ENCODE measurements at regions not wholly inside any gene's neighbourhood (a gene's known extent, or its start where the extent isn't known, plus 50 kb on each side); places are given as distances from the start of the nearest gene placed in this dataset.
"Not testable (repeated sequence)": the region's sequence is repeated elsewhere in the genome, so short reads cannot be mapped to it uniquely, and the experiment has no call there.

DNA sequence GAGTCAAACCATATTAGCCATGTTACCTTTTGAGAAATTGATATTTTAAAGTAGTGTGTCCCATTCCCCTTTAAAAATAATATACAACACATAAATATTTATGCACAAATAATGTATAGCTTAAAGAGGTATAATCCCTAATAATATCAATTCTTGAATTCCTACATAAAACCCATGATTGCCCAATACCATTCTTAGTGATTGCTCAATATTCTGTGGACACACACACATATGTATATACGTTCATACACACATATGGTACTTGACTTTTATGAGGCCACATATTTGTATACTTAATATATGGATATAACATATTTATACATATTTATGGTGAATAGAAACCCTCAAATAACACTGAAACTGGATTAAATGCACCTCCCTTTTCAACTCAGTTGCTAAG lies 367.4 kb downstream of the ZBBX start:
- no peak overlapping the region for H3K4me3 Mint-ChIP-seq (ENCODE audit: unreplicated experiment)
- H3K27me3 Mint-ChIP-seq (ENCODE audit: unreplicated experiment) = no peaks in the 10 kb centered on the region
- H3K9me3 Mint-ChIP-seq (ENCODE audit: unreplicated experiment) = no peaks in the 10 kb centered on the region
- no peaks in the 10 kb centered on the region for H3K36me3 Mint-ChIP-seq (ENCODE audit: low read depth, unreplicated experiment)
- no peak for TF ChIP-seq CTCF (IDR thresholded peaks at IDR 0.05; ENCODE audit: unreplicated experiment)
- H3K4me1 Mint-ChIP-seq (ENCODE audit: unreplicated experiment) = no peaks in the 10 kb centered on the region
- DNase-seq (ENCODE audit: low spot score) = no peak
- no peak overlapping the region for H3K27ac Mint-ChIP-seq (ENCODE audit: unreplicated experiment)

DNA sequence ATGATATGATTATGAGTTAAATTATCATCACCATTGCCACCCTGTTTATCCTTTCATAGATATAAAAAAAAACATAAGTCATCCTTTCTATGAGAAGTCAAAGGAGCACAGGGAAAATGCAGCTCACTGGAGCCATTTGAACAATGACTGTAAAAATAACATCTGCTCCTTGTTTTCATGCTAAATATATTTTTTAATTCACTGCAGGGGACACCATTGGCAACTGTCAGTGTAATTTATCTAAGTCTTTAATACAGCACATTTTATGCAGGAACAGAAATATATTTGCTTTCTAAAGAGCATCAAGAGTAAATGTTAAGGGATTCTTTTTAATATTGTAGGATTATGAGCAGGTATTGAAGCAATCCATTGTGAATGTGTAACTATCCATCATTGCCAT lies 371.3 kb downstream of the ZBBX start:
- Mint-ChIP-seq H3K36me3 (ENCODE audit: low read depth, unreplicated experiment) (no peaks in the 10 kb centered on the region), H3K4me1 (ENCODE audit: unreplicated experiment) (no peaks in the 10 kb centered on the region), H3K4me3 (ENCODE audit: unreplicated experiment) (no peak overlapping the region), H3K9me3 (ENCODE audit: unreplicated experiment) (no peaks in the 10 kb centered on the region), H3K27ac (ENCODE audit: unreplicated experiment) (no peak overlapping the region), H3K27me3 (ENCODE audit: unreplicated experiment) (no peaks in the 10 kb centered on the region)
- no peak for DNase-seq (ENCODE audit: low spot score)
- no peak for TF ChIP-seq CTCF (IDR thresholded peaks at IDR 0.05; ENCODE audit: unreplicated experiment)

DNA sequence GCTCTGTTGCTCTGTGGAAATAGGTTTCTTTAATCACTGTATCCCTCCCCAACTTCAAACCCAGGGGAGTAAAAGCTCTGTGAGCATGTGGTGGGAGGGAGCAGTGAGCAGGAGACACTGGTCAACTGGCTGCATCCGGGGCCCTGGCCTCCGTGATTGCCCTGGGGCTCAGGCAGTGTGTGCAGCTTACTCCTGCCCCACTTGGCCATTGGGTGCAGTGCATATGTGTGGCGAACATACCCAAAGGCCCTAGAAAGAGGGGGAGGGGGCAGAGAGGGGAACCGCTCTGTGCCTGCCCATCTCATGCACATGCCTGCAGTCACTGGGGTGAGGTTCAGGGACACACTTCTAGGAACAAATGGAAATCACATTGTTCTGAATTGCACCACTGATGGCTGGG lies 378.7 kb downstream of the ZBBX start:
- no peak for DNase-seq (ENCODE audit: low spot score)
- H3K36me3 Mint-ChIP-seq (ENCODE audit: low read depth, unreplicated experiment) = peaks cover 5% of the 10 kb centered on the region
- peaks cover 4% of the 10 kb centered on the region for H3K9me3 Mint-ChIP-seq (ENCODE audit: unreplicated experiment)
- no peak for TF ChIP-seq CTCF (IDR thresholded peaks at IDR 0.05; ENCODE audit: unreplicated experiment)
- H3K27ac Mint-ChIP-seq (ENCODE audit: unreplicated experiment) = no peak overlapping the region
- no peak overlapping the region for H3K4me3 Mint-ChIP-seq (ENCODE audit: unreplicated experiment)
- peaks cover 5% of the 10 kb centered on the region for H3K27me3 Mint-ChIP-seq (ENCODE audit: unreplicated experiment)
- H3K4me1 Mint-ChIP-seq (ENCODE audit: unreplicated experiment) = no peaks in the 10 kb centered on the region

DNA sequence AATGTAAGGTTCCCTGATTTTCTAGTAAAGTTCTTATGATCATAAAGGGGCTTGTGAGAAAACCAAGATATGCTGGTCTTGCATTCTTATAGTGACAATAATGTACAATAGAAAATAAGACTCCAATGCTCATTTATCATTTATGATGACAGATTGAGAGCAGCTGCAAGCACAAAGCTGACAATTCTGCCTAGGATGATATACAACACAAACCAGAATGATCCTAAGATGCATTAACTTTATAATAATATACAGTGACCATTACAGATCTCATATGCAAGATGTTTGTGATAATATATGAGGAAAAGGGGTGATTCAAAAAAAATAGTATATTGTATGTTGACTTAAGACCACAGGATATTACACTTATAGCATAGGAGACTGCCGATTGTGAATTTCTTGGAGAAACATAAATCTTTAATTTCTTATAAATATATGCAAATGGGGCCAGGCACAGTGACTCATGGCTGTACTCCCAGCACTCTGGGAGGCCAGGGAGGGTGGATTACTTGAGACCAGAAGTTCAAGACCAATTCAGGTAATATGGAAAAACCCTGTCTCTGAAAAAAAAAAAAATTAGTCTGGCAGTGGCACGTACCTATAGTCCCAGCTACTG lies 387.0 kb downstream of the ZBBX start:
- Mint-ChIP-seq H3K27me3 (ENCODE audit: unreplicated experiment) (peaks cover 6% of the 10 kb centered on the region), H3K27ac (ENCODE audit: unreplicated experiment) (no peak overlapping the region), H3K9me3 (ENCODE audit: unreplicated experiment) (no peaks in the 10 kb centered on the region), H3K4me1 (ENCODE audit: unreplicated experiment) (no peaks in the 10 kb centered on the region), H3K4me3 (ENCODE audit: unreplicated experiment) (no peak overlapping the region), H3K36me3 (ENCODE audit: low read depth, unreplicated experiment) (no peaks in the 10 kb centered on the region)
- TF ChIP-seq CTCF (IDR thresholded peaks at IDR 0.05; ENCODE audit: unreplicated experiment) = no peak
- no peak for DNase-seq (ENCODE audit: low spot score)

GRCh38 chr3:166986000-166986399 lies 394.1 kb downstream of the ZBBX start:
- Mint-ChIP-seq H3K4me1 (ENCODE audit: unreplicated experiment) (no peaks in the 10 kb centered on the region), H3K27me3 (ENCODE audit: unreplicated experiment) (no peaks in the 10 kb centered on the region), H3K27ac (ENCODE audit: unreplicated experiment) (no peak overlapping the region), H3K9me3 (ENCODE audit: unreplicated experiment) (no peaks in the 10 kb centered on the region), H3K4me3 (ENCODE audit: unreplicated experiment) (no peak overlapping the region), H3K36me3 (ENCODE audit: low read depth, unreplicated experiment) (no peaks in the 10 kb centered on the region)
- no peak for TF ChIP-seq CTCF (IDR thresholded peaks at IDR 0.05; ENCODE audit: unreplicated experiment)
- DNase-seq (ENCODE audit: low spot score) = no peak

- H3K36me3 Mint-ChIP-seq (ENCODE audit: low read depth, unreplicated experiment); H3K4me1 Mint-ChIP-seq (ENCODE audit: unreplicated experiment); H3K9me3 Mint-ChIP-seq (ENCODE audit: unreplicated experiment); H3K27ac Mint-ChIP-seq (ENCODE audit: unreplicated experiment); H3K27me3 Mint-ChIP-seq (ENCODE audit: unreplicated experiment); DNase-seq (ENCODE audit: low spot score); H3K4me3 Mint-ChIP-seq (ENCODE audit: unreplicated experiment): not testable (repeated sequence)
These were observed 404.3 kb downstream of the ZBBX start for GRCh38 chr3:166975796-166976195.

GRCh38 chr3:166967714-166968113 lies 412.4 kb downstream of the ZBBX start:
- H3K36me3 Mint-ChIP-seq (ENCODE audit: low read depth, unreplicated experiment); H3K9me3 Mint-ChIP-seq (ENCODE audit: unreplicated experiment); H3K27ac Mint-ChIP-seq (ENCODE audit: unreplicated experiment); H3K4me3 Mint-ChIP-seq (ENCODE audit: unreplicated experiment); DNase-seq (ENCODE audit: low spot score); H3K4me1 Mint-ChIP-seq (ENCODE audit: unreplicated experiment); H3K27me3 Mint-ChIP-seq (ENCODE audit: unreplicated experiment): not testable (repeated sequence)

Measured in endothelial cell (in vitro differentiated cells).